ENCODE measurements at regions not wholly inside any gene's neighbourhood (a gene's known extent, or its start where the extent isn't known, plus 50 kb on each side); places are given as distances from the start of the nearest gene placed in this dataset.

- ChIA-PET CTCF (no interaction called here), POLR2A (no interaction called here)
- no peak overlapping the region for H3K27ac Mint-ChIP-seq
Observed at GRCh38 chr12:13275241-13276085, 78.9 kb downstream of the EMP1 start.

DNA sequence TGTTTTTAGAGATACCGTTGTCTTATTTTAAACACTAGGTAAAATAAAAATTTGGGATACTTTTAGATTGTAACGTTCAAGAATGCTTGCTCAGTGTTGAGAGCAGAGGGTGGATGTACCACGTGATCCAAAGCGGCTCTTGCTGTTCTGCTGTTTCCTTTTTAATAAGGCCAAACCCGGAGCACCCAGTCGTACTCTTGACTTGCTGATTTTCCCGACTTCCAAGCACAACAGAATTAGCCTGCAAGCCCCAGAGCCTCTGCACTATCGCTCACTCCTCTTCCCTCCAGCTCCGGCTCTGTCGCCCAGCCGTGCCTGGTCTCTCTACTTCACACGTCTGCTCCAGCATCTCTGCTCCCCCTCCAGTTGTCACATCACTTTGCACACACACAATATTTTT is 77.3 kb downstream of the EMP1 start:
- CTCF ChIA-PET: interaction anchor here (0.7 kb wide), 1 partner anchor 19 kb away, joined by 3 read pairs; no protein-coding TSS in a partner anchor
- POLR2A ChIA-PET: no interaction called here
- peaks cover 2% of the 10 kb centered on the region for H3K4me1 Mint-ChIP-seq

More at GRCh38 chr12:13275241-13276085, 78.9 kb downstream of the EMP1 start:
- peaks cover 2% of the 10 kb centered on the region for H3K4me1 Mint-ChIP-seq
- no peaks in the 10 kb centered on the region for H3K36me3 Mint-ChIP-seq (ENCODE audit: low read depth)
- no peaks in the 10 kb centered on the region for H3K9me3 Mint-ChIP-seq
- peaks cover 51% of the 10 kb centered on the region for H3K27me3 Mint-ChIP-seq
- no peak for DNase-seq
- H3K4me3 Mint-ChIP-seq: no peak overlapping the region

DNA sequence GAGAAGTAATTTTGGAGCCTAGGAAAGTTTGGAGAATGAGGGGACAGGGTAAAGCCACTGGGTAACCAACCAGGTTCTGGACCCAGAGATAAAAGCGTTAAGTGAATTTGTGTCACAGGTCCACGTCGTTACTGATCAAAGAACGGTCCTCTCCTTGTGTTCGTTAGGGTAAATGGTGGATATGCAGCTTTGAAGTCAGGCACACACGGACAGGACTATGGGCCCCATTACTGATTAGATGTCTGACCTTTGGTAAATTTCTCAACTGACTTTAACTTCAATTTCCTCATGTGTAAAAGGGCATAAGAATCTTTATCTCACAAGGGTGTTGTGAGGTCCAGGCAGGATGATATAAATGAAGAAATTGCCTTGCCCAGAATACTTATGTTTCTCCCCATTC is 76.6 kb downstream of the EMP1 start:
- CTCF ChIA-PET: interaction anchor here (0.7 kb wide), 1 partner anchor 18 kb away, joined by 3 read pairs; no protein-coding TSS in a partner anchor
- H3K27me3 Mint-ChIP-seq: peaks cover 47% of the 10 kb centered on the region
- no peak overlapping the region for H3K4me3 Mint-ChIP-seq
- POLR2A ChIA-PET: no interaction called here
- DNase-seq: no peak
- H3K4me1 Mint-ChIP-seq: peaks cover under 1% of the 10 kb centered on the region
- no peak overlapping the region for H3K27ac Mint-ChIP-seq
- H3K36me3 Mint-ChIP-seq (ENCODE audit: low read depth): no peaks in the 10 kb centered on the region
- H3K9me3 Mint-ChIP-seq: no peaks in the 10 kb centered on the region

More for the DNA sequence above, 77.3 kb downstream of the EMP1 start:
- no peak overlapping the region for H3K27ac Mint-ChIP-seq
- no peak for DNase-seq
- no peak overlapping the region for H3K4me3 Mint-ChIP-seq
- H3K9me3 Mint-ChIP-seq: no peaks in the 10 kb centered on the region
- no peaks in the 10 kb centered on the region for H3K36me3 Mint-ChIP-seq (ENCODE audit: low read depth)
- H3K27me3 Mint-ChIP-seq: peaks cover 49% of the 10 kb centered on the region

DNA sequence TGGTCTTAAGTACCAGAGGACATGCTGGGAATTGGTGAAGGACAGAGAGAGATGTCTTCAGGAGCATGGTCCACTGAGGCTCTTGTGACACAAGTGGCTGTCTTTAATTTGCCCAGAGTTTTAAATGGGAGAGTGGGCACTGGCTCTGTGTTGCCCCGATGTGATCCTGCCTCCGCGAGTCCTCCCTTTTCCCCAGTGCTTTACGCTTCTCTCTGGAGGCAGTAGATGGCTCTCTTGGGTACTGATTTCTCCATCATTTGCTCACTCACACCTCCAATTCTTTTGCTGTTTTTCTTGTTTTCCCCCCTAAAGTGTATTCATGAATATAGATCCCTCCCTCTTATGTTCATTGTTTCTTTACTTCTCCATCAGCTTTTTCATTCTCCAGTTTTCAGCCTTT is 74.3 kb downstream of the EMP1 start:
- no peaks in the 10 kb centered on the region for H3K4me1 Mint-ChIP-seq
- ChIA-PET POLR2A (no interaction called here), CTCF (interaction anchor here (1.2 kb wide), 1 partner anchor 15 kb away, joined by 3 read pairs; no protein-coding TSS in a partner anchor)
- H3K27me3 Mint-ChIP-seq: peaks cover 32% of the 10 kb centered on the region
- H3K36me3 Mint-ChIP-seq (ENCODE audit: low read depth): no peaks in the 10 kb centered on the region
- no peaks in the 10 kb centered on the region for H3K9me3 Mint-ChIP-seq
- H3K27ac Mint-ChIP-seq: no peak overlapping the region
- DNase-seq: no peak
- no peak overlapping the region for H3K4me3 Mint-ChIP-seq
